Smooth muscle cell (in vitro differentiated cells): ENCODE measurements at regions not wholly inside any gene's neighbourhood (a gene's known extent, or its start where the extent isn't known, plus 50 kb on each side); places are given as distances from the start of the nearest gene placed in this dataset.

ENCODE experiments used
- DNase-seq: peaks from one replicate; lab custom pipeline; 2025; ENCODE audit not compliant: unreplicated experiment; lab: John Stamatoyannopoulos, UW
- H2AFZ ChIP-seq: fragments of 200-600 bp; sonication (generic); 2 replicates; pipeline ENCODE4 v1.6.0; 2016; ENCODE audit warnings: antibody characterized with exemption, low read depth, mild to moderate bottlenecking
- H3F3A ChIP-seq: fragments of 200-600 bp; sonication (generic); 2 replicates; pipeline ENCODE4 v1.6.0; 2017; ENCODE audit warnings: antibody characterized with exemption, low read depth
- H3K27ac ChIP-seq: fragments of 200-600 bp; sonication (generic); 2 replicates; pipeline ENCODE4 v1.5.1; 2016; ENCODE audit warnings: low read depth, mild to moderate bottlenecking
- H3K27me3 ChIP-seq: fragments of 200-600 bp; sonication (generic); 2 replicates; pipeline ENCODE4 v1.6.1; 2016; ENCODE audit warnings: low read depth, mild to moderate bottlenecking
- H3K36me3 ChIP-seq: fragments of 200-600 bp; sonication (generic); 2 replicates; pipeline ENCODE4 v1.5.1; 2016; ENCODE audit warnings: low read depth
- H3K4me1 ChIP-seq: fragments of 200-600 bp; sonication (generic); 2 replicates; pipeline ENCODE4 v1.5.1; 2016; ENCODE audit warnings: low read depth
- H3K4me2 ChIP-seq: fragments of 200-600 bp; sonication (generic); 2 replicates; pipeline ENCODE4 v1.6.0; 2016; ENCODE audit warnings: mild to moderate bottlenecking
- H3K4me3 ChIP-seq: fragments of 200-600 bp; sonication (generic); 2 replicates; pipeline ENCODE4 v1.5.1; 2016; ENCODE audit warnings: mild to moderate bottlenecking
- H3K79me2 ChIP-seq: fragments of 200-600 bp; sonication (generic); 2 replicates; pipeline ENCODE4 v1.6.0; 2016; ENCODE audit warnings: low read depth, mild to moderate bottlenecking
- H3K9ac ChIP-seq: fragments of 200-600 bp; sonication (generic); 2 replicates; pipeline ENCODE4 v1.6.0; 2016; ENCODE audit warnings: low read depth
- H3K9me3 ChIP-seq: fragments of 200-600 bp; sonication (generic); replicated peaks from 2 replicates; pipeline ENCODE4 v1.5.1; 2016; ENCODE audit warnings: low read depth
- H4K20me1 ChIP-seq: fragments of 200-600 bp; sonication (generic); 2 replicates; pipeline ENCODE4 v1.6.0; 2016; ENCODE audit warnings: low read depth
- CTCF ChIP-seq: fragments of 200-600 bp; sonication (generic); IDR thresholded peaks from 2 replicates; pipeline ENCODE4 v1.5.1; 2017; ENCODE audit warnings: borderline replicate concordance, mild to moderate bottlenecking, antibody characterized with exemption; ENCODE audit not compliant: insufficient read depth, poor library complexity, severe bottlenecking
- WGBS: methylation state at CpG from one replicate; pipeline ENCODE4 v1.1.7; 2016; ENCODE audit warnings: low lambda C conversion rate; 5-methylcytosine and 5-hydroxymethylcytosine counted together

DNA sequence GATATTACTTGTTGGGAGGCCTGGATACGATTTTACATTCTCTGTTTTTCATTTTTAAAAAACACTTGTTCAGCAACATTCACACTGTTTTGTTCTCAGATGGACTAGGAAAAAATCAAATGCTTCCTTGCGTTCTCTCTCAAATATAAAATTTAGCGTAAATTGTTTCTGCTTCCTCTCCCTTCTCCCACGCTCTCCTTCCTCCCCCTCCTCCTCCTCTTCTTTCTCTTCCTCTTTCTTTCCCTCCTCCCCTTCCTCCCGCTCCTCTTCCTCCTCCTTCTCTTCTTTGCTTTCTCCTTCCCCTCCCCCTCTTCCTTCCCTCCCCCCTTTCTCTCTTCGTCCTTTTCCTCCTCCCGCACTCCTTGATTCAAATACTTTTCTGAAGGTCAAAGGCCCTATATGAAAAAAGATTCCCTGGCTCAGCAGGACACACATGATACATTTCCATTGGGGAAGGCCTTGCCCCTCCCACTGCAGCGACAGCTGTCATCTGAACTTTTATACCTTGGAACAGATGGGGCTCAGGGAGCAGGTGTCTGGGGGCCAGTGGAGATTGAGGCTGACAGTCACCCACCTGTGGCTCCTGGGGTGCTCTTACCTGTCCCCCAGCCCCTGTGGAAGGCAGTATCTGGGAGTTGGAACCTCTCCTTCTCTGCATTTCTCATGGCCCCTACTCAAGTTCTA lies 99.4 kb upstream of the SDK2 start:
- no peak for DNase-seq
- no peak overlapping the region for H3K27ac ChIP-seq
- H3K4me3 ChIP-seq, result no peak overlapping the region
- H3K9me3 ChIP-seq, result no peaks in the 10 kb centered on the region
- no peaks in the 10 kb centered on the region for H3K4me1 ChIP-seq
- no peak overlapping the region for H2AFZ ChIP-seq
- 64% methylated on average over 7 of the region's 8 CpGs for WGBS
- H3K27me3 ChIP-seq, result peaks cover 31% of the 10 kb centered on the region
- no peaks in the 10 kb centered on the region for H3F3A ChIP-seq
- no peak overlapping the region for H3K9ac ChIP-seq
- no peaks in the 10 kb centered on the region for H4K20me1 ChIP-seq
- H3K79me2 ChIP-seq, result no peaks in the 10 kb centered on the region
- no peaks in the 10 kb centered on the region for H3K36me3 ChIP-seq
- no peak overlapping the region for H3K4me2 ChIP-seq
- no peak for TF ChIP-seq CTCF

DNA sequence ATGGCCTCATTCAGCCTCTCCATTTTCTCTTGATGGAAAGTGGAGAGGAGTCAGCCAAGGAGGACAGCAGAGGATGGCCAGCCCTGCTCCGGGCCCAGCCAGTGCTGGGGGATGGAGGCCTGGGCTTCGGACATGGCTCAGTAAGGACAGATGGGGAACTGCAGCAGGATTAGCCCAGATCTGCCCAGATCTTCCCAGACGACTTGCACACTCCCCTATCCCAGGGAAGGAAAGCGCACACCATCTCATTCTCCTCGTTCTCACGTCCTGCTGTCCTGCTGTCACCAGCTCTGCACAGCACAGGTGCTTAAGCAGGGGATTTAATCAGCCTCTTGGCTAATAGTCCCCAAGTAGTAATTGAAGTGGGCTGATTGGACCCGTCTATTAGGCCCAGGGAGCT lies 100.2 kb upstream of the SDK2 start:
- no peaks in the 10 kb centered on the region for H3K9me3 ChIP-seq
- H3K4me1 ChIP-seq, result no peaks in the 10 kb centered on the region
- peaks cover 25% of the 10 kb centered on the region for H3K27me3 ChIP-seq
- H3K4me3 ChIP-seq, result no peak overlapping the region
- no peaks in the 10 kb centered on the region for H3F3A ChIP-seq
- no peaks in the 10 kb centered on the region for H3K79me2 ChIP-seq
- 49% methylated on average over 7 of the region's 7 CpGs for WGBS
- no peak overlapping the region for H3K27ac ChIP-seq
- H3K9ac ChIP-seq, result no peak overlapping the region
- H2AFZ ChIP-seq, result no peak overlapping the region
- no peaks in the 10 kb centered on the region for H3K36me3 ChIP-seq
- no peak for TF ChIP-seq CTCF
- no peaks in the 10 kb centered on the region for H4K20me1 ChIP-seq
- no peak for DNase-seq
- no peak overlapping the region for H3K4me2 ChIP-seq

- Histone ChIP-seq H3K27me3 (peaks cover 25% of the 10 kb centered on the region), H3K27ac (no peak overlapping the region), H3F3A (no peaks in the 10 kb centered on the region), H3K9me3 (no peaks in the 10 kb centered on the region), H3K79me2 (no peaks in the 10 kb centered on the region), H2AFZ (no peak overlapping the region), H3K4me1 (no peaks in the 10 kb centered on the region), H3K9ac (no peak overlapping the region), H3K4me3 (no peak overlapping the region), H3K36me3 (no peaks in the 10 kb centered on the region), H3K4me2 (no peak overlapping the region), H4K20me1 (no peaks in the 10 kb centered on the region)
- WGBS, result 82% methylated on average over 12 of the region's 12 CpGs
- no peak for DNase-seq
- TF ChIP-seq CTCF, result no peak
Observed at GRCh38 chr17:73746314-73747073, 102.2 kb upstream of the SDK2 start.
